ENCODE measurements at regions not wholly inside any gene's neighbourhood (a gene's known extent, or its start where the extent isn't known, plus 50 kb on each side); places are given as distances from the start of the nearest gene placed in this dataset.
A peak's percentile ranks its signal among the peaks of the same experiment; 100 is the strongest.

DNA sequence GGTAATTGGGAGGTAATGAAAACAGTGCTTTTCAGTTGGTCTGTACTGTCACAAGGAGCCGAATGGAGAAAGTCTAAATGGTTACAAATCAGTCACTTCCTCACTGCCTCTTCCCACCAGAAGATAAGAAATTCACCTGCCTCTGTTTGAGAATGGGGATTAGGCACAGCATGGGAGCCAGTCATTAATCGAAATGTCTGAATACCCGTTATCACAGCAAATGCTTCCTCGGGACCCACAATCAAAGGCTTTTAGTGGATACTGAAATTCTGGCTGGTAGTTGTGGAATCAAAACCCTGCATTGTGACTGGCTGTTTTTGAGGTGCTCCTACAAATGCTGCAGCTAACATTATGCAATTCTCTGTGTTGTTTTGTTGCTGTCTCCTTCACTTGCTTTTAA is 461.0 kb upstream of the MEX3C start:
- no peak for DNase-seq

DNA sequence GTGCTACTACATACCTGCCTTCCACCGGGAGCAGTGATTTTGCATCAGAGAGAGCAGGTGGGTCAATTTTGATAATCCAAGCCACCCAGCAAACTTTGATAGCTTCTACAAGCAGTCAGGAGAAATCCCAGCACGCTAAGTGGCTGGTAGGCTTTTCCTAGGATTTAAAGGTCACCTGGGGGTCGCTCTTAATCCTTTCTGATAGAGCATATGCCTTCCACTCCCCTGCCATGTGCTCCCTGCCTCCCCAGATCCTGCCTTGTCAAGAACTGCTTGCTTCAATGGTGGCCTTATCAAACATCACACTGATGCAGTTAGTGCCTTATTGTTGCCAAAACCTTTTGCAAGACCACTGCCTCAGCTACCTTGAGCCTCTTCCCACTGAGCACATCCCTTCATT is 462.3 kb upstream of the MEX3C start:
- no peak for DNase-seq

DNA sequence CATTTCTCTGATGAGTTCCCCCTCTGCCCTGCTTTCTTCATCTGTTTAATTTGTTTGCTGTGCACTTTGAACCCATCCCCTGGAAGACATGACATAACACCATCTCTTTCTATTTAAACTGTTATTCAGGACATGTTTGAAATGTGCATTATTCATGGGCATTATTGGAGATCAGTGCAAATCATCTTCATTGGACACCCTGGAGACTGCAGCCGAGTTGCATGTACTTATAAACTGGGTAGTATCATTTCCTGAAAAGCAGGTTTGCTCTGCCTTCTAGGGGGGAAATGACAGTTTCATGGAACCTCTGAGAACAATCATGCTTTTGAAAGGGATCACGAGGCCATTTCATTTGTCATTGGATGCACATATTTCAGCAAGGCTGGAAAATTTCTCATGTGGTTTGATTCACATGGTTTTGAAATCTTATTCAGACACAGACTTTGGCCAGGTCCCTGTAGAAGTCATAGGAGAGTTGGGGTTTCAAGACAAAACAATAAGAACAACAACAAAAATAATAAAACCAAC is 462.8 kb upstream of the MEX3C start:
- no peak for DNase-seq

DNA sequence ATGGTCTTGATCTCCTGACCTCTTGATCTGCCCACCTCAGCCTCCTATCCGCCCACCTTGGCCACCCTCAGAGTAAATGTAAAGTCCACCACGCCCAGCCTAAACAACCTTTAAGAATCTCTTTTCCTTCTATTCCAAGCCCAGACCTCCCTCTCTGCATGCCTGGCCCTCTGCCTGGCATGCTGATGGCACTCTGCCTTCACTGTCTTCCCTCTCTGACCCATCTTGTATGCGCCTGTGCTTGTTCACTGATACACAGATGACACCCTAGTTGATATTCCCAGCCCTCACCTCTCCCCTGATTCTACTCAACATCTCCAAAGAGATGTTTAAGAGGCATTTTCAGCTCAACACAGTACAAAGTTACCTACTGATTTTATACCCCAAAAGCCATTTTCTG is 466.8 kb upstream of the MEX3C start:
- no peak for DNase-seq

DNA sequence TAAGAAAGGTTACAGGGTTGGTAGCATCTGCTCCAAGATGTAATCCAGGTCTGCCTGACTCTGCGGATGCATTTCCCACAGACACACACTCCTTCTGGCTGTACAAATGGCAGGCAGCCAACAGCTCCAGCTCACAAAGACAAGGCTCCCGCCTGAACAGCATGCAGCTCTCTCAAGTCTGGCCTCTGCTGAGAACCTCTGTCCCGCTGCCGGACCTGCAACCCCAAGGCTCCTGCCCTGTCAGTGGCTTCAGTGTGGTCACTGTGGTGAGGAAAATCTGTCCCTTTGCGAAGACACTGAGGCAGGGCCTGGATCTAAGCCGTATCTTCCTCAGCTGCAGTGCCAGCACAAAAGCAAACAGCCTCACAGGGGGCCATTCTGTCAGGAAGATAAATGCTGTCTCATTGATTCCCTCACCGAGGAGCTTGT is 469.3 kb upstream of the MEX3C start:
- no peak for DNase-seq

DNA sequence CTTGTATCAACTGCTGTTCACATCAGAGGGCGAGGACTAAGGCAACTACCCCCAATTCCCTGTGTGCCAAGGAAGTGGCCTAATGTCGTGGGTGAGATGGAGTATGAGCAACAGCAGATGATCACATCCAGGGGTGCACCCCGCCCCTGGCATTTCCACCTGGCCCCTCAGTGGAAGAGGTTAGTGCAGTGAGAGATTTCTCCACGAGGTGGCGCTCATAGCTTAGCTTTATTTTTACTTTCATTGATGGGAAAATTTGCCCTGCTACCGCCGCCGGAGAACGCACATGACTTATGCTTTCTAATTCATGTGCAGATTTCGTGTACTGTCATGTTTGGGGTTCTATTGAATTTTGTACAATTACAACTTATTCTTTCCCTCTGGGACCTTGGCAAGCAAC is 470.6 kb upstream of the MEX3C start:
- peak in 1 of 4 experiments; percentile 3 for DNase-seq

DNA sequence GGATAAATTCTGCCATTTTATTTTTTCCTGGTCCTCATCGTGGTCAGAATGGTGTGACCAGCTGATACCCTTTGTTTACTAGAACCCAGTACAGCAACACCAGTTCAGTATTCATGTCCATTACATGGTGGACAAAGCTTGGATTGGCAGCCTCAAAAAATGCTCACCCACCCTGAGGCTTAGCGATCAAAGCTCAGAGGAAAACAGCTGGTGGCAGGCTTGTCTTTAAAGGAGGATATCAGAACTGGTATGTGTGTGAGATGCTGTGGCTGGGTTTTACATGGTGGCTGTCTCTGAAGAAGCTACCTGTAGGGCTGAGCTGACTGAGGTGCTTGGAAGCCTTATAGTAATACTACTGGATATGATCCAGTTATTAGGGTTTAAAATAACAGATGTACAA is 471.1 kb upstream of the MEX3C start:
- DNase-seq = no peak

DNA sequence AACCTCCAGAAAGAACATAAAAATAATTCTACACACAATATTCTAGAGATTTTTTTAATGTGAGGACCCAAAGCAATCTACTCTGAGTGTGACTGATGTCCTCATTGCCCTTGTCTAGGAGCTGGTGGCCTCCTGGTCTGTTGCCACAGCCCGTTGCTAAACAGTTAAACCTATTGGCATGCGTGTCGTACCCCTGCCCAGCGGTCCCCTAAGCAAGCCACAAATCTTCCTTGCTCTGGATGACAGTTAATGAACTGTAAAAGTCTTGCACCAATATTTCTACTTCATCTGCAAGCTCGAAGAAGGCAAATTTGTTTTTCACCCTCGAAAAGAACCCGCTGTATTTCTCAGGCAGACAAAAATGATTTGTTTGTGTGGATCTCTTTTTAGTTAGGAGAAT is 489.1 kb upstream of the MEX3C start:
- no peak for DNase-seq

DNA sequence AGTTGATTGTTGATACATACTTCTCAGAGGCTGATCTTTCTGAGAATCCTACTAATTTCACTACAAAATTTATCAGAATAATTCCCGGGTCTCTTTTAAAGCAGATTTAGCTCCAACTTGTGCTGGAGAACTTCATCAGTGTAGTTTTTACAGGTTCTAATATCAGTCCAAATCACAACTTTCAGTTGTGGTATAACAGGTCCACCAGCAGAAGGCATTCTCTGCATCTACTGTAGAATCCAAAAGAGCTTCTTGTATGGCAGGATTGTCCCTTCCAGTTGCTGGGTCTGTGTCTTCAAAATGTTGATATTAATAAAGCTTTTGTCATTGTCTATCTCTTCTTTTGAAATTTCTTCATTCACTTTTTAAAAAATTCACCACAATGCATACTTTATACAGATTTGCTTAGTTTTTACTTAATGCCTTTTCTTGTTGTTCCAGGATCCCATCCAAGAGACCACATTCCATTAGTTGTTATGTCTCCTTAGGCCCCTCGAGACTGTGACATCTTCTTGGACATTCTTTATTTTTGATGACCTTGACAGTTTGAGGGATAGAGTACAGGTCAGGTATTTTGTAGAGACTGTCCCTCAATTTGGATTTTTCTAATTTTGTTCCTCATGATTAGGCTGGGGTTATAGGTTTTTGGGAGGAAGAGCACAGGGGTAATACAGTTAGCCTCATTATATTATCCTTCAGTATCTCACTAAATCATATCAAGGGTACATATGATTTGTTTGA is 490.5 kb upstream of the MEX3C start:
- DNase-seq = no peak

DNA sequence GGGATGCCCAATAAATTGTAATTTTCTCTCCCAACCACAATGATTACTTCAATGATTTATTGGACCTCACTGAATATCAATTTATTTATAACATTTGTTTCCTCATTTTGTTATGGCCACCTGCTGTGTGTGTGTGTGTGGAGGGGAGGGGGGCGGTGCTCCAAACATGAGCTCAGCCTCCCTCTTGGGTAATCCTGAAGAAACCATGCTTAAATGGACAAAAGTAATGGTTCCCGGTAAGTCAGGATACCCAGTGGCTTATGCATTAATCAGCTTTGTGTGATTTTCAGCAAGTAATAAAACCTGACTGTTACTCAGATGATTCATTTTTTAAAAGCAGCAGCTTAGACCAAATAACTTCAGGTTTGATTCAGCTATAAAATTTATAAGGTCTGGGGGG is 495.1 kb upstream of the MEX3C start:
- no peak for DNase-seq

DNA sequence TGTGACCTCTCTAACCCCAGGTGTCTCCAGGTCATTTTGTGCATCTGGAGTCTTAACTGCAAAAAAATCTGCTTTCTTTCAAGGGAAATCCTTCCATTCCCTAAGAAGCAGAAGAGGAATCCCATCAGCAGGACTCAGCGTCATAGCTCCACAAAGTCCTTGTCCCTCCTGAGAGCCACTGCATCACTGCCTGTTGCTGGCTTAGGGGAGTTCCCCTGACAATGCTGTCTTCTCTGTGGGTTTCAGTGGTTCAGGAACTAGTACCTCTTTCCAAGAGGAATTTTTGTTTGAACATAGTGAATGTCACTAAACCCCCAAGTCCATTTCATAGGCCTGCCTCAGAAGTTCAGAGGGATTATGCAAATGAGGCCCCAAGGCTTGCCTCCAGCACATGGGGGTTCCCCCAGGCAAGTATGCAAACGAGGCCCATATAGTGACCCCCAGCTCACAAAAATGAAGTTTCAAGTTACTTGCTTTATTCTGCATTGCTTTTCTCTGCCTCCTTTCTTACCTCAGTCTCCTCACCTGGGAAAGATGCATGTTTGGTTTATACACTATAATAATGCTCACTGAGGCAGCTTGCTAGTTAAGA is 513.9 kb upstream of the MEX3C start:
- DNase-seq = no peak

DNA sequence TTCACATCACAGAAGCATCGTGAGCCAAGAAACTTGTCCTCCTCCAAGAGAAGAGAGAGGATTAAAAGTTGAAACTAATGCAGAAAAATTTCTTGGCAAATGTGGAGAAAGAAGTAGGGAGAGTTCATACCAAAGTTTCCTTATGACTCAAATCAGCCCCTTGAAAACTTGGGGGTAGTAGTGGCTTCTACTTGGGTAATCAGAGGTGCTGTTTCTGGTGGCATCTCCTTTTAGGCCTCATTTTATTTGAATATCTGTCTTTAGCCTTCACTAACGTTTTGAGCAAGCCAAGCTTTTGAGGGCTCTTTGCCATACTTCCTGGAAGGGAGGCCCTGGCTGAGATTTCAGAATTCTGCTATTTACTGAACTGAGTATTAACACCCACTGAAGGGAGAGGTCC is 515.3 kb upstream of the MEX3C start:
- no peak for DNase-seq

DNA sequence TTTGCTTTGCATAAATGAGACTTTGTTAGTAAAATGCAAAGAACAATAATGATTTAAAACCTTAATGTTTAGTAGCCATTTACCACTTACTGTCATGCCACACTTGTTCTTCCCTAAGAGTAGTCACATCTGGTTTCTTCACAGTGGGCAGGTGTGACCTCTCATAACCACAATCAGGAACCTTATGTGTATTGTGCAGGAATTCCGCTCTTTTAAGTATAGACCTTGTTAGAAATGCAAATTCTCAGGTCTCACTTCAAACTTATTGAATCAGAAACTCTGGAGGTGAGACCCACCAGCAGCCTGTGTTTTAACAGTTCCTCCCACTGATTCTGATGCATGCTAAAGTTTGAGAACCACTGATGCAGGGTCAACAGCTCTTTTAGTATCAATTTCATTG is 518.8 kb upstream of the MEX3C start:
- no peak for DNase-seq

DNA sequence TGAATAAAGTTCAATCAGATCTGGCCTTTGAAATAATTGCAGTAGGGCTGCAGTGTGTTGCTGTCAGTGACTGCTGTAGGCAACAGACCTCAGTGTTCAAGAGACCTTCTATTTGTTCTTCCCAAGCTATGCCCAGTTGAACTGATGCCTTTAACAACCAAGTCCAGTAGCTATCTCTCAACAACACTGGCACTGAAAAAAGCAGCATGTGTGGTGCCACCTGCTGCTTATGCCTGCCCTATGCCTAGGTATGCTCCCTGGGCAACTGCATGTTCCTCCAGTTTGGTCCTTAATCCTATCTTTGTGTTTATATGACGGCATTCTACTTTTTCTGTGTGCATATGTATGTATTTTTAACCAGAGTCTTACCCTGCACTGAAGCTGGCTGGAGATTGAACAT is 523.9 kb upstream of the MEX3C start:
- no peak for DNase-seq

DNA sequence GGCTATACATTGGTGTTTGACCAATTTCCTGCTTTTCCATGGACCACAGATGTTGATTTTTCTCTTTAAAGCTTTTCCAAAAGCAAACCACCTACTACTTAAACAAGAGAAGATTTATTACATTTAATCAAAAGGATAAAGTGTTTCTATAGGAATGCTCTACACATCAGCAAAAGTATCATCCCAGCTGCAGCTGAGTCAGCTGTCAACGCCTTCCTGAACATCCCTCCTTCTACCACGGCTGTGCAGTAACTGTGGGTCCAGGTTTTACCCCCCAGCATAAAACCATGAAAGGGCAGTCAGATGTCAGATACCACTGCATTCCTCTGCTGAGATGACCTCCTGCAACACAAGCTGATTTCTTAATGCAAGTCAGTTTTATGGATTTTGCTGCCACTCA is 524.5 kb upstream of the MEX3C start:
- DNase-seq = no peak

DNA sequence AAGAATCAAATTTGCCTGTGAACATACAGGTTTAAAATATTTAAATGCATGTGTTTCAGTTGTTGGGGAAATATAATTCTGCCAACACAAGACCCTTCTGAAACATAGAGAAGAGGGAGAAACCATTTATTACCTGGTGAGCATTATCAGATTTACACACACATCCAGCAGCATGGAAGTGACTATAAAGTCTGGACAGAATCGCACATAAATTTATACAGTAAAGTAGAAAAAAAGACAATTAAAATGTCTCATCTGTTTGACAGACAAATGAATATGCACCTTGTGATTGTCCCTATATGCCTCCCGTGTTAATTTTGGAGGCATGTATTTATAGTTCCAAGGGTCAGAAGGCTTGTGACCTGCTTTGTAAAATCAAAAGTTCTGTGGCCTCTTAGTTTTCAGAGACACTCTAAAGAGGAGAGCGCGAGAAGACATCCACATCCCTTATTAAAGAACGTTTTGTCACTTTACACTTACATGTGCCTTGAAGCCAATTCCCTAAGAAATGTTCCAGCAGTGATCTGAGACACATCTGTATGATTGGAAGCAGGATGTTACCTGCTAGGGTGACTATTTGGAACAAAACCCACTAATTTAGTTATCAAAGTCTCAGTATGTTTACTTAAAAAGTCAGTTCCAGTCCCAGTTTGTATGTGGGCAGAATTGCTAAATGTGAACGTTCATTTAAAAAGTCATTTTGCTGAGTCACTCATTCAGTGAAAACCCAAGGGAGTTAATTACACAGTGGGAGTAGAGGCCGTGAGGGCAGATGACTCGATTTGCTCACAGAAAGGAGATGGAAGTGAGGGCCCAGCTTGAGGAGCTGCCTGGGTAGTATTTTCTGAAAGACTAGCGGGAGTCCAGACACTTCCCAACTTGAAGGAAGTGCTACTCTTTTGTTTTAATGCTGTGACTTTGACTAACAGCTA is 527.6 kb upstream of the MEX3C start:
- DNase-seq = no peak

DNA sequence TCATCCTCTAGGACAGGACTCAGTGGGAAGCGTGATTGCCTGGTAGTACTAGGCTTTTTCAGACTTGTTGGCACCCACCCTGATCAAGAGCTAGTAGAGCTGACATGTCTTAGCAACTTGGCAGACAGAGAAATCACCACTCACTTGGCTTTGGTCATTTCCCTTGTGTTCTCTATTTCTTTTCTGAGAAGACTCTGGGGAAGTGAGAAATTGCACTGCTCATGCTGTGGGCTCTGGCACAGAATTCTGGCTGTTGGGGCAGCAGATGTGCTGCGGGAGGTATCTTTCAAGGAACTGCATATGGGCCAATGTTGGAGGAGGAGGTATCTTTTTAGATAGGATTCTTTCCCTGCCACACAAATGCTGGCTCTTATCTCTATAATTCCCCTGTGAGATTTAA is 529.1 kb upstream of the MEX3C start:
- no peak for DNase-seq

DNA sequence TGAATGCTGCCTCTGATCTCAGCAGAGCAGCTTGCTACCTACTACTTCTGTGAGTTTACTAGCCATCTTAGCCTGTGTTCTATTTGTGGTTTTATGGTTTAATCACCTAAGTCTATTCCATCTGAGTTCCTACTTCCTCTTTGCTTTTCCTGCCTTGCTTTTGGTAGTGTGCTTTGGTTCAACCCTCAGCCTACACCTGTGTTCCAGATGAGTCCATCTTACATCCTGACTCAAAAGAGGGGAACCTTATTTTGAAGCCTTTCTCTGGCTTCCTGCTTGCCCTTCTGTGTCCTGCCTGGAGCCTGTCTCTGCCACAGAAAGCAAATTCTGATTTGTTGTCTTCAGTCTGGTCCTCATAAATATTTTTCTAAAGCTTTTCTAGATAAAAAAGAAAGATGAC is 530.3 kb upstream of the MEX3C start:
- DNase-seq = no peak

DNA sequence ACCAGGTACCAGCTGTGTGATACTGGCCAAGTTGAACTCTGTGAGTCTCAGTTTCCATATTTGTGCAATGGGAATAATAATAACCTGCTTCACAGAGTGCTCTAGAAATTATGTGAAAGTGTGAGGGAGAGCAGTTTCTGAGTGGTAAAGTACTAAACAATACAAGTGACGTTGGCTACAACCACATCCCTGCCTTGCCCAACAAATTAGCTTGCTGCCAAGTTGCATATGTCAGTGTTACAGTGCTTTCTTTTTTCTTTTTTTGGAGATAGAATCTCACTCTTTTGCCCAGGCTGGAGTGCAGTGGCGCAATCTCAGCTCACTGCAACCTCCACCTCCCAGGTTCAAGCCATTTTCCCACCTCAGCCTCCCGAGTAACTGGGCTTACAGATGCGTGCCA is 533.6 kb upstream of the MEX3C start:
- no peak for DNase-seq

DNA sequence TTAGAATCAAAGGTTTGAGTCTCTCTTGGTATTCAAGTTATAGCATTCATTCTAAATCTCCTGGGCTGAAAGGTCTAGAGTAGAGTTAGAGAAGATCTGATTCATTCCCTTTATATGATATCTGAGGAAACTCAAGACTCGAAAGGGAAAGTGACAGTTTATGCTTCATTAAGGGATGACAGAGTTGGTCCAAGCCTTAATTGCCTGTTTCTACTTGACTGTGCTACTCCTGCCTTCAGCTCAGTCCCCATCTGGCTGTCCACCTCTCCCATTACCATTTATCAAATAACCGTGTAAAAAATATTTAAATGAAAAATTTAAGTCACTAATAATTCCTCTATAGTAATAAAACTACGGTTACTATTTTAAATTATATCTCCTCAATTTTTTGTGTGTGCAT is 537.1 kb upstream of the MEX3C start:
- DNase-seq = no peak

DNA sequence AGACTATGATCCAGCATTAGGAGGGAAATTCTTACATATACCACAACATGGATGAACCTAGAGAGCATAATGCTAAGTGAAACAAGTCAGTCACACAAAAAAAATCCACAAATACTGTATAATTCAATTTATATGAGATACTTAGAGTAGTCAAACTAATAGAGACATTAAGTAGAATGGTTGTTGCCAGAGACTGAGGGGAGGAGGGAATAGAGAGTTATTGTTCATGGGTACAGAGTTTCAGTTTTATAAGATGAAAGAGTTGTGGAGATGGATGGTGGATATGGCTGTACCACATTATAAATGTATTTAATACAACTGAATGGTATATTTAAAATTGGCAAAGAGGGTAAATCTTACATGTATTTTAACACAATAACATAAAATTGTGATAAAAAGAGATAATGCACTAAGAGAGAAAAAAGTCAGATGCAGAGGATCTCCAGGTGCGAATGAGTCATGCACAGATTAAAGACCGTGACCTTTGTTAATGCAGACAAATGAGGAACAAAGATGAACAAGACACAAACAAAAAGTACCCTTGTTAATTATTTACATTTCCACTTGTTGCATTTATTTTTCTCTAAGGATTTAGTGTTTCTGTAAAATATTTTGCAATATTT is 541.7 kb upstream of the MEX3C start:
- DNase-seq = no peak

DNA sequence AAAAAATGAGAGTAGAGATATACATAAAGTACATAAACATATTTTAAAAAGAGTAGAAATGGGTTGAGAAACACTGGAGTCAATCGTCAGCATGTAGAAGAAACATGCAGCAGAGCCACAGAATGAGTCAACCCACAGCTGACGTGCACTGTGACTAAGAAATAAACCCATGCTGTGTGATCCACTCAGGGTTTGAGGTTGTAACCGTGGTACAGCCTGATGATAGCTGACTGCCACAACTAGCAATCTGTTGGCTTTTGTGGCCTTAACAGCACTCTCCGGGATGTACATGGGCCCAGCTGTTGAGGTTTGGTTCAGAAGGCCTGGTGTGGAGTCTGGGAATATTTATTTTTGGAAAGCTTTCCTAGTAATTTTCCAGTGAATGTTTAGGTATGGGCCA is 554.4 kb upstream of the MEX3C start:
- DNase-seq = no peak

DNA sequence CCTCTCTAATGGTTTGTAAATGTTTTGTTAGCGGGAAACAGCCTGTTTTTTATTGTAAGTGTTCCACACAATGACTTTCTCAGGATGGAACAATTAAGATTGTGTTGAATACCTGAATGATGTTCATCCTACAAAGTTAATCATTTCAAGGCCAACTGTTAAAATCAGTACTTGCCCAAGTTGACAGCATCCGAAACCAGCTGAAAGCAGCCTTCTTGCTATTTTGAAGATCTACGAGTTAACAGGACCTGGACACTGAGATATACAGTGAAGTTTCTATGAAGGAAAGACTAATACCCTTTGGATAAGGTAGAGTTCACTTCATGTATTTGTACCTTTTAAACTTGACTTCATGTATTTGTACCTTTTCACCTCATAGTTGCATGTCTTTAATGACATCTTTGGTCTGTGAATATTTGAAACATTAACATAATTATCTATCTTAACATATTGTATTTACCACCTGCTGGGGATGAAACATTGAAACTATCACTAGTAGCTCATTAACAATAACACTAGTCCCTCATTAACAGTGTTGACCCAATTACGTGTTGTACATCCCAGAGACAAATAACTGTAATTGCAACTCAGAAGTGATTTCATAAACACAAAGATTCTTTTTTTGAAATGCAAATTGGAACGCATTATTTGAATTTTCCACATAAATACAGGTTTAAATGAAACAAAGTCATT is 556.0 kb upstream of the MEX3C start:
- no peak for DNase-seq
